ENCODE measurements at regions not wholly inside any gene's neighbourhood (a gene's known extent, or its start where the extent isn't known, plus 50 kb on each side); places are given as distances from the start of the nearest gene placed in this dataset.

- TF ChIP-seq, protein P1, sequence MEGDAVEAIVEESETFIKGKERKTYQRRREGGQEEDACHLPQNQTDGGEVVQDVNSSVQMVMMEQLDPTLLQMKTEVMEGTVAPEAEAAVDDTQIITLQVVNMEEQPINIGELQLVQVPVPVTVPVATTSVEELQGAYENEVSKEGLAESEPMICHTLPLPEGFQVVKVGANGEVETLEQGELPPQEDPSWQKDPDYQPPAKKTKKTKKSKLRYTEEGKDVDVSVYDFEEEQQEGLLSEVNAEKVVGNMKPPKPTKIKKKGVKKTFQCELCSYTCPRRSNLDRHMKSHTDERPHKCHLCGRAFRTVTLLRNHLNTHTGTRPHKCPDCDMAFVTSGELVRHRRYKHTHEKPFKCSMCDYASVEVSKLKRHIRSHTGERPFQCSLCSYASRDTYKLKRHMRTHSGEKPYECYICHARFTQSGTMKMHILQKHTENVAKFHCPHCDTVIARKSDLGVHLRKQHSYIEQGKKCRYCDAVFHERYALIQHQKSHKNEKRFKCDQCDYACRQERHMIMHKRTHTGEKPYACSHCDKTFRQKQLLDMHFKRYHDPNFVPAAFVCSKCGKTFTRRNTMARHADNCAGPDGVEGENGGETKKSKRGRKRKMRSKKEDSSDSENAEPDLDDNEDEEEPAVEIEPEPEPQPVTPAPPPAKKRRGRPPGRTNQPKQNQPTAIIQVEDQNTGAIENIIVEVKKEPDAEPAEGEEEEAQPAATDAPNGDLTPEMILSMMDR (IDR thresholded peaks at IDR 0.05; ENCODE audit: borderline replicate concordance, extremely low read depth, low read length, poor library complexity, severe bottlenecking), result no peak
- no peak for TF ChIP-seq EZH2 (IDR thresholded peaks at IDR 0.05; ENCODE audit: borderline replicate concordance, low read depth, low read length, severe bottlenecking)
Measured at GRCh38 chr13:50107205-50107604, 92.0 kb downstream of the KCNRG start.
